GM19043 (cell line): ENCODE measurements at regions not wholly inside any gene's neighbourhood (a gene's known extent, or its start where the extent isn't known, plus 50 kb on each side); places are given as distances from the start of the nearest gene placed in this dataset.

Source experiments
- ATAC-seq: cut with Tn5 transposase; IDR thresholded peaks from one replicate; pipeline ENCODE4 v1.9.1; 2021; ENCODE audit warnings: low read depth; ENCODE audit not compliant: unreplicated experiment

DNA sequence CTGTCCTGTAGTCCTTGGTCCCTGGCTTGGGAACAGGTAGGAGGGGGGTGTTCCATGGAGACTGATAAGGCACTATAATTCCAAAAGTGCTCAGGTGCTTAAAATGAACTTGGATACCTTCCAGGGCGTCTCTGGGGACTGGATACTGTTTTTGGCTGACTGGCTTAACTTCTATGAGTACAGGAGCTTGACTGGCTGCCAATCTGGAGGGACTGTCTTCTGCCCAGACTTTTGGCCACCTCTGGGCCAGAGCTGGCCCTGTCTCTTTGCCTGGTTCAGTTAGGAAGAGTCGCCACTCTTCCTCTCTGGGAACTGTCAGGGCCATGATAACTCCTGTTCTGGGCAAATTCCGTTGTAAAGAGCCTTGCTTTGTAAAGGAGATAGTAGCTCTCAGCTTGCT is 407.0 kb downstream of the TGFB2 start:
- no peak for ATAC-seq

DNA sequence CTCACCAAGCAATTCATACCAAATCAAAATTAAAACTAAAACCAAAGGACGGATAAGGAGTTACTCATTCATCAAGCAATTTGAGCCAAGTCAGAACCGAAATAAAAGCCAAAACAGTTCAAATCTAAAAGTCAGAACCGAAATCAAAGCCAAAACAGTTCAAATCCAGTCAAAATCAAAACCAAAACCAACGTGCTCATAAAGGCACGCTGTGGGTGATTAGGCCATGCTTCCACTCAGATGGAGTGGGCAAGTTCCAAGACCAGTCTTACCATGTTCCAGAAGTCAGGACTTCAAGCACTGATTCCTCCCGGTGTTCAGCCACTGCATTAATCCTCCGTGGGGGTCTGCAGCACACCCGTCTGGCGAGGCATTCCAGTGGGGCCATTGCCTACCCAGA is 409.3 kb downstream of the TGFB2 start:
- ATAC-seq = no peak

- ATAC-seq = peak; percentile 50
Measured at GRCh38 chr1:218755128-218755527, 410.0 kb downstream of the TGFB2 start.

- no peak for ATAC-seq
Measured at GRCh38 chr1:218759795-218760194, 413.9 kb upstream of the LYPLAL1 start.

DNA sequence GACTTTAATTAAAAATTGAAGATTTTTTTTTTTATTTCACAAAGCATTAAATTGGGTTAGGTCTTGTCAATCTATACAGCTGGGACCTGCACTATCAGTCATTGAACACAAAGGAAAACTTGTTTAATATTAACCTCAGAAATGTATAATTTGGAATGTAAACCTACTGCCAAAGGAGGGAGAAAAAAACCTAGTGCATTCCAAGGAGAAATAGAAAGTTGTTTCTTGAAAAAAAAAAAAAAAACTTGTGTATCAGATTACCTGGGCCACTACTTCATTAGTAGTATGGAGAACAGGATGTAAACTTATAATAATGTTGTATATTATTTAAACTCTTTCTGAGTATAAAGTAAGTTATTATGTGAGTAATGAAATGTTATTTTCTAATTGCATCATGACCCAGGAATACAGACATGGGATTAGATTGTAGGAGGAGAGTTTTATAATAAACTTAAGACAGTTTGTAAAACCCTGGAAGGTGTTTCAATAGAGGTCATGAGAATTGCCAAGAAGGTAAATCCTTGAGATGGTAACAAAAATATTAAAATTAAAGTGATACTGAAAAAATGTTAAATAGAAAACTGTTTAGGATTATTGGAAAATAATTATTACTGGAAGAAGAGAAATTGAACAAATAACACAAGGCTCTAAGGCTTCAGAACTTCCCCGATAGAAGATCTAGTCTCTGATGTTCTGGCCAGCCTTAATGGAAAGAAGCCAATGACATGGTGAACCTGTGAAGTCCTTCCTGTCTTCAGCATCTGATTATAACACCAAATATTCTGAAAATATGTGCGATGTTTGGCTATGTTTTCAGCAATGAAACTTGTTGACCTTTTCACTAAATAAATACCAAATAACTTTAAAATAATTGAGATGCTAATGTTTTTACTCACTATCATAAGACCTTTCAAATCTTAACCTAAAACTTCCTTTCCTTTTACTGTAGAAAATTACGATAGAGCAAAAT is 412.8 kb upstream of the LYPLAL1 start:
- ATAC-seq = no peak

DNA sequence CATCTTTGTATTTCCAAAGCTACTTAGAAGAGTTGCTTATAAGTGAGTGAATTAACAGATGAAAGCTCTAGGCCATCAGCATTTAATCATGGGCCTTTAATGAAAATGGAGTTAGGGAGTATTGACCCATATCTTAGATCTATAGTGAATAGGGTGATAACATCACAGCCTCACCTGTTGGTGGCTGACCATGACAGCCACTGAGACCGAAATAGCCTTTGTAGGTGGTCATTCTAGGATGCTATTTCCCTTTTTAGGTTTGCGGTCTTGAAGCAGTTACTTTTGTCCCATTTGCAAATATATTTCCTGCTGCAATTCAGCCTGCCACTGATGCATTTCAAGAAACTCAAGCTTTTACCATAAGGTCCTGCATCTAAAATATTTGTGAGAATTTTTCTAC is 410.1 kb upstream of the LYPLAL1 start:
- no peak for ATAC-seq

GRCh38 chr1:218765753-218766152 is 407.9 kb upstream of the LYPLAL1 start:
- no peak for ATAC-seq

- no peak for ATAC-seq
Measured at GRCh38 chr1:218771931-218772330, 401.7 kb upstream of the LYPLAL1 start.

DNA sequence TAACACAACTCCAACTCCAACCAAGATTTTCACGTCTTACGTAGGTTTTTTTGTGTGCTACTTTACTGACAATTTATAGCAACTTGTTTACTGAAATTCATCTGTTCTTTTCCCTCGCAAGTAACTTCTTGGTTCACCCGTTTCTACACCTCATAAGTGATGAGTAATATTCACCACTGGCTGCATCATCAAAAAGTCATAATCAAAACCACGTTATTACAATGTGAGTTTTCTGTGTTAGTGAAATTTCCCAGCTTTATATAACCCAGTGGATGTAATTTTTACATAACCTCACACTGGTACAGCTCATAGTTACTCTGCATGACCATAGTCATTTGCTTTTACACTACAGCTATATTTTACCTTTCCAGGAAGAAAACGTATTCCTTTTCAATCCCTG is 401.1 kb upstream of the LYPLAL1 start:
- no peak for ATAC-seq

DNA sequence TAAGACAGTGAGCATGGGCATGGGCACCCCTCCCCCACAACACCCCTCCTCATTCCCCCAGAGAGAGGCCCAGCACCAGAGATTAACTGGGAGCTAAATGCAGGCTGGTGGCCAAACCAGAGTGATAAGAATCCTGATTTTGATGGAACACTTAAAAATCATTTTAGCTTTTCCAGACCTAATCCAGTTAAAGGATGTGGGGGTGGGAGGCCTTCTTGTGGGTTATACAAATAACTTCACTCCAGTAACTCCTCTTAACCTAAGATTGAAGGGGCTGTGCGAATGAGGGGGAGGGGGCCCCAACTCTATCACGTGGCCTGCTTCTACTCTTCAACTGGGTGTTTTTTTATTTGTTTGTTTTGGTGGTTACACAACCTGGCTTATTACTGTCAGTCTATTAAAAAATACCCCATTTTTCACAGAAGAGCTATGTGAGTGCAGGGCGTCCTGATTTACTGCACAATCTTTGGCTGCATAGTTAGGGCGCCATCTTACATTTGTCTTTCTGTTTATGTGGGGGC is 398.1 kb upstream of the LYPLAL1 start:
- no peak for ATAC-seq

GRCh38 chr1:218778257-218779126 is 395.2 kb upstream of the LYPLAL1 start:
- no peak for ATAC-seq

- no peak for ATAC-seq
Measured at GRCh38 chr1:218779341-218780100, 394.2 kb upstream of the LYPLAL1 start.

DNA sequence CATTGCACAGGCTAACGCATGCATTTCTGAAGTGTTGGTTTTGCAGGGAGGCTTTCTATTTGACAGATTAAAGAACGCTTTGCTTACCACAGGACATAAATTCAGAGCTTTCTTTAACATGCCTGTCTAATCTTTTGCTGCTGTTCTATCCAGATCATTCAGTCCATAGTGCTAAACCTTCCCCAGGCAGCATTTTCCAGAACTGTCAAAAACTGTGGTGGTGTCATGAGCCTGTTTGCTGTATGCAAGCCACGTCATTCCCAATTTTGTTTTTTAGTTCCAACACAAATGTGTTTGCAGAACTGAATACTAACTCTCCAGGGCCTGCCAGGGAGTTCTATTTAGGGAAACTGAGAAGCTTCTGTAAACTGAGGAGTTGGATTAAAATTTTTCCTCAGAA is 390.5 kb upstream of the LYPLAL1 start:
- ATAC-seq = no peak

DNA sequence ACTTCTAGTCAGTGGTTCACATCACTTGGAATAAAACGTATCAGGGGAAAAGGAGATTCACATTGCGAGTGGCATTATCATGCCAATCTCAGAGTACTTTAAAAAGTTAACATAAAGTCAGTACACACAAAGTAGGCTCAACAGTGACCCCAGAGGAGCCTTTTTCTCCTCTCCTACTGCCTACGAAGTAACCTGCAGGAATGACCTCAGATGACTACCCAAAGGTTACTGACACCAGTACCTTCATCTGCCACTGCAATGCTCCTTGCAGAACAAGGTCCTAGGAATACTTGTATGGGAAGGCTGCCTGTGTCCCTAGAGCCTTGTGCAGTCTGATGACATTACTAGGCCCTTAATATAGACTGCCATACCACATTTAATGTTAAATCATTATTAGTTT is 389.8 kb upstream of the LYPLAL1 start:
- ATAC-seq = no peak

- no peak for ATAC-seq
Measured at GRCh38 chr1:218785928-218786327, 387.8 kb upstream of the LYPLAL1 start.

DNA sequence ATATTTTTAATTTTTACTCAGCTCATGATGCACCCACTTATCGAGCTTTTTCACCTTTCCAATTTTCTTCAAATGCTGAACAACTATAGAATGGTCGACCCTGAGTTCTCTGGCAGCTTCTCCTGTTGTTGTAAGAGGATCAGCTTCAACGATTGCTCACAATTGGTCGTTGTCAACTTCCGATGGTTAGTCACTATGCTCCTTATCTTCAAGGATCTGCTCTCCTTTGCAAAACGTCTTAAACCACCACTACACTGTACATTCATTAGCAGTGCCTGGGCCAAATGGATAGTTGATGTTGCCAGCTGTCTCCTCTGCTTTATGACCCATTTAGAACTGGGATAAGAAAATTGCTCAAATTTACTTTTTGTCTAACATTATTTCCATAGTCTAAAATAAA is 385.9 kb upstream of the LYPLAL1 start:
- ATAC-seq = no peak

DNA sequence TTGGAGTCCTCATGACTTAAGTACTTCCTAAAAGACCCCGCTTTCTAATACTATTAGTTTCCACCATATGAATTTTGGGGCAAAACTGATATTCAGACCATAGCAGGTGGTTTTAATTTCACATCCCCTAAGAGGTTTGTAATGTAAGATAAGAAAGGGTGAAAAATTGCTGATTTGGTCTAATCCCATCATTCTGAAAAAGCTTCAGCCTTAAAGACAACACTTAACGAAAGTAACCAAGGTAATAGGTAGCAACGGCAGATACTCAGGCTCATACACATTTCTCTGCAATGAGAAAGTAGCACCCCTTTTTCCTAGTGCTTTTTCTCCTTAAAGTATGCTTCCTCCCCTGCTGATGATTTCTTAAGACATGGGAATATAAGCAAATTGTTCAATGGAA is 376.9 kb upstream of the LYPLAL1 start:
- no peak for ATAC-seq

- ATAC-seq = no peak
Measured at GRCh38 chr1:218802799-218803198, 370.9 kb upstream of the LYPLAL1 start.

DNA sequence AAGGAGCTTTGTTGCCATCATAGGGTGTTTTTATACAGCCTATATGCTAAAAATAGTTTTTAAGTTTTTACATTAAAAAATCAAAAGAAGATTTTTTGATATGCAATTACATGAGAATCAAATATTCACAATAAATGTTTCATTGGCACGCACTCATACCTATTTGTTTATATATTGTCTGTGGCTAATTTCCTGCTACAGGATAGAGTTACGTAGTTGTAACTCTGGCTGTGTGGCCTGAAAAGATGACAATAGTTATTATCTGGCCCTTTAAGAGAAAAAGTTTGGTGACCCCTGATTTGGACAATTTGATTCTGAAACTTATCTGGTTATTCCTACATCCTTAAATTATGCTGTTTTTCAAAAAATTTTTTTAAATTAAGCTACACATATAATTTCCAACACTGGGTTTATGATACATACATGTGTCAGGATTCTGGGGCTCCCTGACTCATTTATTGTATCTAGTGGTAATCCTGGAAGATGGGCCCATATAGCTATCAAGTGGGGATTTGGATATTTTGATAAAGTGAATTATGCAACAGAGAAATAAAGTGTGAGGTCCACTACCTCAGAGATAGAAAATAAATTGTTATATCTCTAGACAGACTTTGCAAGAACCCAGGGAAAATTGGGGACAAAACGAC is 370.2 kb upstream of the LYPLAL1 start:
- ATAC-seq = no peak
